GM23338 (cell line): ENCODE measurements at regions not wholly inside any gene's neighbourhood (a gene's known extent, or its start where the extent isn't known, plus 50 kb on each side); places are given as distances from the start of the nearest gene placed in this dataset.

Experiments used
- CREB1 ChIP-seq: fragments of 250-450 bp; sonication (Bioruptor Pico); IDR thresholded peaks from 2 replicates; pipeline ENCODE4 v1.5.0; 2020; ENCODE audit warnings: low read depth, mild to moderate bottlenecking, moderate library complexity
- EZH2 ChIP-seq: fragments of 200-600 bp; sonication (generic); IDR thresholded peaks from one replicate; pipeline ENCODE4 v1.8.0; 2017; ENCODE audit warnings: antibody characterized with exemption, mild to moderate bottlenecking, low read depth; ENCODE audit not compliant: unreplicated experiment
- POLR2AphosphoS5 ChIP-seq: IDR thresholded peaks from 2 replicates; pipeline ENCODE4 v1.6.1; 2016; ENCODE audit warnings: antibody characterized with exemption, low read depth
- REST ChIP-seq: IDR thresholded peaks from one replicate; pipeline ENCODE4 v1.6.1; 2018; ENCODE audit warnings: antibody characterized with exemption; ENCODE audit not compliant: unreplicated experiment
- TF ChIP-seq, protein P1 (sequence below), 2 experiments: fragments of 200-600 bp in 1 of 2; sonication (generic) in 1 of 2; conservative IDR thresholded peaks; 2 replicates each; pipeline versions ENCODE4 v1.5.1 to v1.6.1; 2016 to 2017; ENCODE audit warnings: antibody characterized with exemption in 2 of 2, low read depth in 2 of 2, mild to moderate bottlenecking in 2 of 2, moderate library complexity in 1 of 2
- TF ChIP-seq, protein P2 (sequence below): IDR thresholded peaks from 2 replicates; pipeline ENCODE4 v1.6.1; 2016; ENCODE audit warnings: antibody characterized with exemption

GRCh38 chr13:106691341-106691740 is 123.4 kb upstream of the ARGLU1 start:
- TF ChIP-seq CREB1 (CRISPR knock-in tag) (no peak), EZH2 (no peak), POLR2AphosphoS5 (no peak), REST (no peak)
- TF ChIP-seq, protein P1, sequence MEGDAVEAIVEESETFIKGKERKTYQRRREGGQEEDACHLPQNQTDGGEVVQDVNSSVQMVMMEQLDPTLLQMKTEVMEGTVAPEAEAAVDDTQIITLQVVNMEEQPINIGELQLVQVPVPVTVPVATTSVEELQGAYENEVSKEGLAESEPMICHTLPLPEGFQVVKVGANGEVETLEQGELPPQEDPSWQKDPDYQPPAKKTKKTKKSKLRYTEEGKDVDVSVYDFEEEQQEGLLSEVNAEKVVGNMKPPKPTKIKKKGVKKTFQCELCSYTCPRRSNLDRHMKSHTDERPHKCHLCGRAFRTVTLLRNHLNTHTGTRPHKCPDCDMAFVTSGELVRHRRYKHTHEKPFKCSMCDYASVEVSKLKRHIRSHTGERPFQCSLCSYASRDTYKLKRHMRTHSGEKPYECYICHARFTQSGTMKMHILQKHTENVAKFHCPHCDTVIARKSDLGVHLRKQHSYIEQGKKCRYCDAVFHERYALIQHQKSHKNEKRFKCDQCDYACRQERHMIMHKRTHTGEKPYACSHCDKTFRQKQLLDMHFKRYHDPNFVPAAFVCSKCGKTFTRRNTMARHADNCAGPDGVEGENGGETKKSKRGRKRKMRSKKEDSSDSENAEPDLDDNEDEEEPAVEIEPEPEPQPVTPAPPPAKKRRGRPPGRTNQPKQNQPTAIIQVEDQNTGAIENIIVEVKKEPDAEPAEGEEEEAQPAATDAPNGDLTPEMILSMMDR (conservative IDR thresholded peaks at IDR 0.05; ENCODE audit: low read depth in 2 of 2): no peak
- TF ChIP-seq, protein P2, sequence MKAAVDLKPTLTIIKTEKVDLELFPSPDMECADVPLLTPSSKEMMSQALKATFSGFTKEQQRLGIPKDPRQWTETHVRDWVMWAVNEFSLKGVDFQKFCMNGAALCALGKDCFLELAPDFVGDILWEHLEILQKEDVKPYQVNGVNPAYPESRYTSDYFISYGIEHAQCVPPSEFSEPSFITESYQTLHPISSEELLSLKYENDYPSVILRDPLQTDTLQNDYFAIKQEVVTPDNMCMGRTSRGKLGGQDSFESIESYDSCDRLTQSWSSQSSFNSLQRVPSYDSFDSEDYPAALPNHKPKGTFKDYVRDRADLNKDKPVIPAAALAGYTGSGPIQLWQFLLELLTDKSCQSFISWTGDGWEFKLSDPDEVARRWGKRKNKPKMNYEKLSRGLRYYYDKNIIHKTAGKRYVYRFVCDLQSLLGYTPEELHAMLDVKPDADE: no peak
